Muscle of back (tissue), 3 donors: ENCODE measurements at regions not wholly inside any gene's neighbourhood (a gene's known extent, or its start where the extent isn't known, plus 50 kb on each side); places are given as distances from the start of the nearest gene placed in this dataset.
"Not testable (repeated sequence)": the region's sequence is repeated elsewhere in the genome, so short reads cannot be mapped to it uniquely, and the experiment has no call there.

Source experiments
- DNase-seq, 3 donors: peaks; one replicate each; pipeline versions ENCODE4 v3.0.0 to v3.0.0-alpha.2; 2013

GRCh38 chr3:193118907-193119306 is 122.1 kb upstream of the PLAAT1 start:
- DNase-seq = no peak

GRCh38 chr3:193119926-193120325 is 121.1 kb upstream of the PLAAT1 start:
- peak in 1 of 3 donors; percentile 62 for DNase-seq

DNA sequence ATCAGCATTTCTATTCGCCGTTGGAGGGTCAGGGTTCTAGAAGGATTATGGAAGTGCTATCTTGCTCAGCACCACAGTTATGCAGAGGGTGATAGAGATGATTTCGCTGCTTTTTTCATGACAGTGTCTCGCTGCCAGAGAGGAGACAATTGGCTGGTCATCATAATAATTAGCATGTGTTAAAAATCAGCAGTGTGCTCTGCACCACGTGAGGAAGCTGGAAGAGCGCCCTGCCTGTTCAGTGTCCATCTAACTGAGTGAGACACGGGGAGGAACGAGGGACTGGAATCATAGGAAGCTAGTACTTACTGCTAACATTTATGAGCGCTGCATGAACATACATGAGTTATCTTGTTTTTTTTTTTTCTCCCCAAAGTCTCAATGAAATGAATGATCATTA is 116.2 kb upstream of the PLAAT1 start:
- peak in 1 of 3 donors; percentile 10 for DNase-seq

- no peak for DNase-seq
Observed at GRCh38 chr3:193129607-193130006, 111.4 kb upstream of the PLAAT1 start.

DNA sequence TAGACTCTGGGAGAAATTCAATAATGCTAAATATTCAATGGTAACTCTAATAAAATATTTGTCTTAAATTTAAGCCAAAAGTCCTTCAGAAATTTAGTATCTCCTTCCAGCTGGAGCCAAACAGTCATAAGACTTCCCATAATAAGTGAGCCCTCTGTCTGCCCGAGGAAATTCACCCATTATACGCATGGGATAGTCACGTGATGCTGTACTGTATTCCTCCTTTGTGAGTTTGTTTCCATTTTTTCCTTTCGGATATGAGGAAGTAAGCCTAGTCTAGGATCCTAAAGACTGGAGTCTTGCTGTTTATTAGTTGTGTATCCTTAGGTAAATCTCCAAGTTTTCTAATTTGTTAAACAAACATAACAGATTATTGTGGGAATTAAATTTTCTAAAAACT is 110.4 kb upstream of the PLAAT1 start:
- DNase-seq = no peak

GRCh38 chr3:193132241-193132640 is 108.8 kb upstream of the PLAAT1 start:
- peak in 1 of 3 donors; percentile 32 for DNase-seq

GRCh38 chr3:193132964-193133363 is 108.1 kb upstream of the PLAAT1 start:
- DNase-seq = peak; percentile 27 to 61 (median 60)

- peak; percentile 35 to 87 (median 65) for DNase-seq
Observed at GRCh38 chr3:193134856-193135255, 106.2 kb upstream of the PLAAT1 start.

GRCh38 chr3:193140381-193140780 is 100.6 kb upstream of the PLAAT1 start:
- no peak for DNase-seq

DNA sequence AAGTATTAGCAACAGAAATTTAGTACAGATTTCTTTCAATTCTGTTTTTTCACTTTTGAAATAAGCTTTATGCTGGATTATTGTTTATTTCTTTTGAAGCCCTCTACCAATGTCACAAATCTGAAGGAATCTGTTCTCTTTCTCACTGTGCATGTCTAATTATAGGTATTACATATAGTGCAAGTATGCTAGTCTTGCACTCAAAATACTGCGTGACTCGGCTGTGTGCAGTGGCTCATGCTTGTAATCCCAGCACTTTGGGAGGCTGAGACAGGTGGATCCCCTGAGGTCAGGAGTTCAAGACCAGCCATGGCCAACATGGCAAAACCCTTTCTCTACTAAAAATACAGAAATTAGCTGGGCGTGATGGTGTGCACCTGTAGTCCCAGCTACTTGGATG is 95.8 kb upstream of the PLAAT1 start:
- DNase-seq = no peak

- DNase-seq = peak in 1 of 3 donors; percentile 54
Observed at GRCh38 chr3:193148688-193149473, 92.1 kb upstream of the PLAAT1 start.

GRCh38 chr3:193149998-193150397 is 91.0 kb upstream of the PLAAT1 start:
- no peak for DNase-seq

DNA sequence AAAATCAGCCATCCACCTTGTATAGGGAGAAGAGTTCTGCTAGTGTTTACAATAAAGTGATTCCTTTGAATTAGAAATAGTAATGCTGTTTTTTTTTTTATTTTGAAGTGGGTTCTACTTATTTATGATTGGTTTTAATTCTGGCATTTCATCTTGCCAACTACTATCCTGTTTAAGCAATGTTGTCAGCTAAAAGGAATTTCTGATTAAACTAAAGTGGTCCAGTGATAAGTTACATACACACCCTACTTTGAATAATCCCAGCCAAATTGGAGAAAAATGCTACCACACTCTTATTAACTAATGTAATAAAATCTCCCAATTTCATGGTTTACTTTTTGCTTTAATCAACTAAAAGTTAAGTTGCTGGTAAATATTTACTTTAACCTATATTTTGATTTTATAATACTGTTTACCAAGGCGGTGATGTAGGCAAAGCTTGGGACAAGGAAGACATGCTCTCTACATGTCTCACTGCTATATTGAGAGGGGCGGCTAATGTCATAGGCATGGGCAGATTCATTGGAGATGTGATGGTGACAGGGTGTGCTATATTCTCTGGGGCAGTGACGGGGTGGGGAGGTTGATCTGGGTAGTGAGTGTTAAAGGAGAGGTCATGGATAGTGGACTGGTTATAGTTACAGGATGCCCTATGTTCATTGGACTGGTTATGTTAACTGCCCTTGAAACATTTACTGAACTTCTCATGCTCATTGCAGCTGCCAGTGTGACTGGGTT is 85.8 kb upstream of the PLAAT1 start:
- DNase-seq = not testable (repeated sequence)

- DNase-seq = no peak
Observed at GRCh38 chr3:193157051-193157450, 84.0 kb upstream of the PLAAT1 start.

- no peak for DNase-seq
Observed at GRCh38 chr3:193165431-193166120, 75.4 kb upstream of the PLAAT1 start.

DNA sequence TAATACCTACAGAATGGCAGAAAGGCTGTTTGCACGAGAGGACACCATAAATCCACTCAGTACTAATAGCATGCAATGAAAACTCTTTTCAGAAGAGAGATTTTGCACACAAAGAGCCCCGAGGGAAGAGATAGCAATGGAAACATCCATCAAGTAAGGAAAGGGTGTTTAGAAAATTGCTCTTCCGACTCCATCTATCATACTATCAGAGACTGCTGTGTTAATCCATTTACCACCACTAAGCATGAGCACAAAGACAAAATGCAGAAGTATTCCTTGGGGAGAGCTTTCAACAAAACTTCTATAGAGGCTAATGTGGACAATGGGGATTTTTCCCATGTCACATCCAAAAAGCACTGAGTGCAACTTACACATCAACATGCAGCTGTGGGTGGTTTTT is 72.1 kb upstream of the PLAAT1 start:
- DNase-seq = no peak

- no peak for DNase-seq
Observed at GRCh38 chr3:193174140-193174539, 66.9 kb upstream of the PLAAT1 start.

DNA sequence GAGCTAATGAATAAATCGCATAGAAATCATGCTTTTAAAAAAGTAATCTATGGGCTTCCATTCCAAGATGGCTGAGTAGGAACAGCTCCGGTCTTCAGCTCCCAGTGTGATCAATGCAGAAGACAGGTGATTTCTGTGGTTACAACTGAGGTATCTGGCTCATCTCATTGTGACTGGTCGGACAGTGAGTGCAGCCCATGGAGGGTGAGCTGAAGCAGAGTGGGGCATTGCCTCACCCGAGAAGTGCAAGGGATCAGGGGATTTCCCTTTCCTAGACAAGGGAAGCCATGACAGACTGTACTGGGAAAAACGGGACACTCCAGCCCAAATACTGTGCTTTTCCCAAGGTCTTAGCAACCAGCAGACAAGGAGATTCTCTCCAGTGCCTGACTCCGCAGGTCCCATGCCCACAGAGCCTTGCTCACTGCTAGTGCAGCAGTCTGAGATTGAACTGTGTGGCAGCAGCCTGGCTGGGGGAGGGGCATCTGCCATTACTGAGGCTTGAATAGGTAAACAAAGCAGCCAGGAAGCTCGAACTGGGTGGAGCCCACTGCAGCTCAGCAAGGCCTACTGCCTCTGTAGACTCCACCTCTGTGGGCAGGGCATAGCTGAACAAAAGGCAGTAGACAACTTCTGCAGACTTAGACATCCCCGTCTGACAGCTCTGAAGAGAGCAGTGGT is 61.5 kb upstream of the PLAAT1 start:
- DNase-seq = not testable (repeated sequence)

- no peak for DNase-seq
Observed at GRCh38 chr3:193187070-193187722, 53.8 kb upstream of the PLAAT1 start.

DNA sequence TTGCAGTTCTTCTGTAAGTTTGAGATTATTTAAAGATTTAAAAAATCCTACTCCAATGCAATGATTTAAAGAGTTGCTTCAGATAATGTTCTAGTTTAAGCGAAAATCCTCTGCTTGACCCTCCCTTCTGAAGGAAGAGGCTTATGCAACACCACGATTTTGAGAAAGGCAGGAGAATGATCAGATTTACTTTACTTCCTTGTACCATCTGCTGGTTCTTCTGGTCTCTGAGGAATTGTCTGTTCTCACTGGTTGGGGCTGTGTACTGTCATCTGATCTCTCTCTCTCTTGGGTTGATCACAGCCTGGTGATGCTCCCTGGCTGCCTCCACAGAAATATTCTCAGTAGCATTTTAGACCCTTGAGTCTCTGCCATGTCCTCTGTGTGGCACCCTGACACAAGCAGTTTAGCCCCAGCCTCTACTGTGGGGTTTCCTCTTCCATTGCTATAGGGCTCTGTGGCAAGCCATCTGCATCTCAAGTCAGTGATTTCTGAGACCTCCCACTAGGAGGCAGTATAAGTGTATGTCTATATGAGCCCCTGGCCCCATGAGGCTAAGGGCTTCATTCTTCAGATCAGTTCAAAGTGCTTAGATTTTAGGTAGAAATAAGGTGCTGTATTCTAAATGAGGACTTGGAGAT is 50.8 kb upstream of the PLAAT1 start:
- DNase-seq = peak in 2 of 3 donors; percentile 8 to 17
